ENCODE measurements at regions not wholly inside any gene's neighbourhood (a gene's known extent, or its start where the extent isn't known, plus 50 kb on each side); places are given as distances from the start of the nearest gene placed in this dataset.
"Not testable (repeated sequence)": the region's sequence is repeated elsewhere in the genome, so short reads cannot be mapped to it uniquely, and the experiment has no call there.

- in situ Hi-C loops (cut with HindIII; ENCODE audit: low pct_unique_long_range_greater_than_20kb, low sequenced_read_pairs) = no loop called here
- DNase-seq (ENCODE audit: low read depth) = no peak
These were observed 169.0 kb downstream of the NEDD1 start for GRCh38 chr12:97075934-97076630.

- DNase-seq (ENCODE audit: low read depth); in situ Hi-C loops (cut with HindIII; ENCODE audit: low pct_unique_long_range_greater_than_20kb, low sequenced_read_pairs): not testable (repeated sequence)
These were observed 169.9 kb downstream of the NEDD1 start for GRCh38 chr12:97076912-97077311.

GRCh38 chr12:97082029-97082428 lies 175.0 kb downstream of the NEDD1 start:
- DNase-seq (ENCODE audit: low read depth) = no peak
- in situ Hi-C loops (cut with HindIII; ENCODE audit: low pct_unique_long_range_greater_than_20kb, low sequenced_read_pairs) = no loop called here

- in situ Hi-C loops (cut with HindIII; ENCODE audit: low pct_unique_long_range_greater_than_20kb, low sequenced_read_pairs) = no loop called here
- no peak for DNase-seq (ENCODE audit: low read depth)
These were observed 186.2 kb downstream of the NEDD1 start for GRCh38 chr12:97093187-97093683.

GRCh38 chr12:97097734-97098133 lies 190.7 kb downstream of the NEDD1 start:
- no peak for DNase-seq (ENCODE audit: low read depth)
- in situ Hi-C loops (cut with HindIII; ENCODE audit: low pct_unique_long_range_greater_than_20kb, low sequenced_read_pairs) = no loop called here

- DNase-seq (ENCODE audit: low read depth) = no peak
- in situ Hi-C loops (cut with HindIII; ENCODE audit: low pct_unique_long_range_greater_than_20kb, low sequenced_read_pairs) = no loop called here
These were observed 202.4 kb downstream of the NEDD1 start for GRCh38 chr12:97109441-97109840.

GRCh38 chr12:97112136-97112535 lies 205.1 kb downstream of the NEDD1 start:
- DNase-seq (ENCODE audit: low read depth) = peak; percentile 56

GRCh38 chr12:97118796-97119375 lies 211.8 kb downstream of the NEDD1 start:
- no peak for DNase-seq (ENCODE audit: low read depth)
- in situ Hi-C loops (cut with HindIII; ENCODE audit: low pct_unique_long_range_greater_than_20kb, low sequenced_read_pairs) = no loop called here

More at GRCh38 chr12:97112136-97112535, 205.1 kb downstream of the NEDD1 start:
- in situ Hi-C loops (cut with HindIII; ENCODE audit: low pct_unique_long_range_greater_than_20kb, low sequenced_read_pairs) = no loop called here

GRCh38 chr12:97127061-97127460 lies 220.0 kb downstream of the NEDD1 start:
- in situ Hi-C loops (cut with HindIII; ENCODE audit: low pct_unique_long_range_greater_than_20kb, low sequenced_read_pairs) = no loop called here
- DNase-seq (ENCODE audit: low read depth) = no peak

GRCh38 chr12:97131220-97131981 lies 224.3 kb downstream of the NEDD1 start:
- in situ Hi-C loops (cut with HindIII; ENCODE audit: low pct_unique_long_range_greater_than_20kb, low sequenced_read_pairs) = no loop called here
- no peak for DNase-seq (ENCODE audit: low read depth)

- DNase-seq (ENCODE audit: low read depth) = no peak
- in situ Hi-C loops (cut with HindIII; ENCODE audit: low pct_unique_long_range_greater_than_20kb, low sequenced_read_pairs) = no loop called here
These were observed 225.2 kb downstream of the NEDD1 start for GRCh38 chr12:97132270-97132669.

GRCh38 chr12:97134495-97134894 lies 227.4 kb downstream of the NEDD1 start:
- no peak for DNase-seq (ENCODE audit: low read depth)
- in situ Hi-C loops (cut with HindIII; ENCODE audit: low pct_unique_long_range_greater_than_20kb, low sequenced_read_pairs) = no loop called here

GRCh38 chr12:97140355-97140754 lies 233.3 kb downstream of the NEDD1 start:
- DNase-seq (ENCODE audit: low read depth) = no peak
- in situ Hi-C loops (cut with HindIII; ENCODE audit: low pct_unique_long_range_greater_than_20kb, low sequenced_read_pairs) = no loop called here

- no peak for DNase-seq (ENCODE audit: low read depth)
- in situ Hi-C loops (cut with HindIII; ENCODE audit: low pct_unique_long_range_greater_than_20kb, low sequenced_read_pairs) = no loop called here
These were observed 235.8 kb downstream of the NEDD1 start for GRCh38 chr12:97142737-97143410.

GRCh38 chr12:97148941-97149559 lies 242.0 kb downstream of the NEDD1 start:
- DNase-seq (ENCODE audit: low read depth) = peak; percentile 7
- in situ Hi-C loops (cut with HindIII; ENCODE audit: low pct_unique_long_range_greater_than_20kb, low sequenced_read_pairs) = no loop called here

GRCh38 chr12:97151481-97151880 lies 244.4 kb downstream of the NEDD1 start:
- in situ Hi-C loops (cut with HindIII; ENCODE audit: low pct_unique_long_range_greater_than_20kb, low sequenced_read_pairs) = no loop called here
- no peak for DNase-seq (ENCODE audit: low read depth)

- no peak for DNase-seq (ENCODE audit: low read depth)
- in situ Hi-C loops (cut with HindIII; ENCODE audit: low pct_unique_long_range_greater_than_20kb, low sequenced_read_pairs) = no loop called here
These were observed 252.3 kb downstream of the NEDD1 start for GRCh38 chr12:97159377-97159776.

- DNase-seq (ENCODE audit: low read depth) = no peak
- in situ Hi-C loops (cut with HindIII; ENCODE audit: low pct_unique_long_range_greater_than_20kb, low sequenced_read_pairs) = no loop called here
These were observed 253.2 kb downstream of the NEDD1 start for GRCh38 chr12:97160277-97160676.
